ENCODE measurements at regions not wholly inside any gene's neighbourhood (a gene's known extent, or its start where the extent isn't known, plus 50 kb on each side); places are given as distances from the start of the nearest gene placed in this dataset.

- no peak for DNase-seq (ENCODE audit: low spot score)
Measured at GRCh38 chr5:135120951-135121350, 86.9 kb upstream of the PITX1 start.

- DNase-seq (ENCODE audit: low spot score): no peak
Measured at GRCh38 chr5:135119481-135119880, 85.5 kb upstream of the PITX1 start.

- no peak for DNase-seq (ENCODE audit: low spot score)
Measured at GRCh38 chr5:135117590-135117989, 83.6 kb upstream of the PITX1 start.

- DNase-seq (ENCODE audit: low spot score): no peak
Measured at GRCh38 chr5:135116160-135116561, 82.1 kb upstream of the PITX1 start.

GRCh38 chr5:135115591-135115990 is 81.6 kb upstream of the PITX1 start:
- no peak for DNase-seq (ENCODE audit: low spot score)

- no peak for DNase-seq (ENCODE audit: low spot score)
Measured at GRCh38 chr5:135114759-135115158, 80.7 kb upstream of the PITX1 start.

GRCh38 chr5:135112008-135112725 is 78.1 kb upstream of the PITX1 start:
- DNase-seq (ENCODE audit: low spot score): no peak

- DNase-seq (ENCODE audit: low spot score): no peak
Measured at GRCh38 chr5:135110785-135111596, 77.0 kb upstream of the PITX1 start.

- DNase-seq (ENCODE audit: low spot score): no peak
Measured at GRCh38 chr5:135108992-135109391, 75.0 kb upstream of the PITX1 start.

- DNase-seq (ENCODE audit: low spot score): no peak
Measured at GRCh38 chr5:135108569-135108968, 74.5 kb upstream of the PITX1 start.

- DNase-seq (ENCODE audit: low spot score): no peak
Measured at GRCh38 chr5:135107986-135108385, 74.0 kb upstream of the PITX1 start.

- DNase-seq (ENCODE audit: low spot score): no peak
Measured at GRCh38 chr5:135106610-135107471, 72.8 kb upstream of the PITX1 start.

GRCh38 chr5:135106136-135106535 is 72.1 kb upstream of the PITX1 start:
- DNase-seq (ENCODE audit: low spot score): no peak

GRCh38 chr5:135105105-135105484 is 71.1 kb upstream of the PITX1 start:
- DNase-seq (ENCODE audit: low spot score): no peak

GRCh38 chr5:135103575-135103853 is 69.5 kb upstream of the PITX1 start:
- DNase-seq (ENCODE audit: low spot score): no peak

GRCh38 chr5:135102716-135103574 is 68.9 kb upstream of the PITX1 start:
- DNase-seq (ENCODE audit: low spot score): no peak

GRCh38 chr5:135100431-135100830 is 66.4 kb upstream of the PITX1 start:
- DNase-seq (ENCODE audit: low spot score): no peak

GRCh38 chr5:135100011-135100410 is 66.0 kb upstream of the PITX1 start:
- no peak for DNase-seq (ENCODE audit: low spot score)

- DNase-seq (ENCODE audit: low spot score): no peak
Measured at GRCh38 chr5:135097390-135097789, 63.4 kb upstream of the PITX1 start.

- DNase-seq (ENCODE audit: low spot score): no peak
Measured at GRCh38 chr5:135095871-135096270, 61.8 kb upstream of the PITX1 start.

GRCh38 chr5:135095052-135095715 is 61.2 kb upstream of the PITX1 start:
- no peak for DNase-seq (ENCODE audit: low spot score)
